Mucosa of rectum (tissue), 2 donors: ENCODE measurements at regions not wholly inside any gene's neighbourhood (a gene's known extent, or its start where the extent isn't known, plus 50 kb on each side); places are given as distances from the start of the nearest gene placed in this dataset.

Experiments used
- H3K27ac ChIP-seq, 2 donors: one replicate each; pipeline ENCODE4 v1.7.0; 2013; ENCODE audit warnings: inconsistent platforms in 2 of 2, low read depth in 2 of 2, low read length in 2 of 2
- H3K27me3 ChIP-seq, 2 donors: one replicate each; pipeline ENCODE4 v1.7.0; 2013; ENCODE audit warnings: low read length in 2 of 2; ENCODE audit not compliant: control insufficient read depth in 2 of 2, insufficient read depth in 2 of 2
- H3K36me3 ChIP-seq, 2 donors: one replicate each; pipeline ENCODE4 v1.7.0; 2013; ENCODE audit warnings: low read length in 2 of 2; ENCODE audit not compliant: control insufficient read depth in 2 of 2, insufficient read depth in 2 of 2
- H3K4me1 ChIP-seq, 2 donors: one replicate each; pipeline ENCODE4 v1.7.0; 2013; ENCODE audit warnings: low read length in 2 of 2, mild to moderate bottlenecking in 1 of 2; ENCODE audit not compliant: control insufficient read depth in 2 of 2, insufficient read depth in 2 of 2
- H3K4me3 ChIP-seq, 2 donors: one replicate each; pipeline ENCODE4 v1.7.0; 2013; ENCODE audit warnings: low read length in 2 of 2
- H3K9ac ChIP-seq, 2 donors: one replicate each; pipeline ENCODE4 v1.7.0; 2013; ENCODE audit warnings: low read length in 2 of 2, low read depth in 1 of 2, mild to moderate bottlenecking in 1 of 2
- H3K9me3 ChIP-seq, 2 donors: one replicate each; pipeline ENCODE4 v1.7.0; 2013; ENCODE audit warnings: low read length in 2 of 2; ENCODE audit not compliant: control insufficient read depth in 2 of 2
- donor health status: healthy.
- donor health status: Normal muscosa, but diverticular disease.

GRCh38 chr20:48162621-48163020 is 377.3 kb upstream of the SULF2 start:
- H3K27ac ChIP-seq, result no peak overlapping the region
- H3K9ac ChIP-seq, result no peak overlapping the region
- H3K36me3 ChIP-seq, result no peaks in the 10 kb centered on the region
- no peaks in the 10 kb centered on the region for H3K4me1 ChIP-seq
- H3K4me3 ChIP-seq, result no peak overlapping the region
- no peaks in the 10 kb centered on the region for H3K9me3 ChIP-seq
- peaks cover 11 to 14% of the 10 kb centered on the region in 2 donors for H3K27me3 ChIP-seq

- H3K27me3 ChIP-seq, result peaks cover 6% of the 10 kb centered on the region in 2 donors
- H3K27ac ChIP-seq, result no peak overlapping the region
- no peaks in the 10 kb centered on the region for H3K9me3 ChIP-seq
- H3K4me1 ChIP-seq, result no peaks in the 10 kb centered on the region
- H3K4me3 ChIP-seq, result no peak overlapping the region
- no peaks in the 10 kb centered on the region for H3K36me3 ChIP-seq
- H3K9ac ChIP-seq, result no peak overlapping the region
These were observed 374.1 kb upstream of the SULF2 start for GRCh38 chr20:48159145-48160008.

GRCh38 chr20:48158014-48158413 is 372.7 kb upstream of the SULF2 start:
- Histone ChIP-seq H3K9ac (no peak overlapping the region), H3K4me3 (no peak overlapping the region), H3K27ac (no peak overlapping the region), H3K36me3 (no peaks in the 10 kb centered on the region), H3K27me3 (peaks cover 6 to 8% of the 10 kb centered on the region in 2 donors), H3K9me3 (no peaks in the 10 kb centered on the region), H3K4me1 (no peaks in the 10 kb centered on the region)

- no peak overlapping the region for H3K27ac ChIP-seq
- no peaks in the 10 kb centered on the region for H3K9me3 ChIP-seq
- peaks cover 6 to 8% of the 10 kb centered on the region in 2 donors for H3K27me3 ChIP-seq
- H3K4me3 ChIP-seq, result no peak overlapping the region
- no peaks in the 10 kb centered on the region for H3K36me3 ChIP-seq
- no peaks in the 10 kb centered on the region for H3K4me1 ChIP-seq
- H3K9ac ChIP-seq, result no peak overlapping the region
These were observed 371.8 kb upstream of the SULF2 start for GRCh38 chr20:48156951-48157700.

- Histone ChIP-seq H3K27ac (no peak overlapping the region), H3K4me3 (no peak overlapping the region), H3K36me3 (no peaks in the 10 kb centered on the region), H3K9ac (no peak overlapping the region), H3K27me3 (peaks cover 6 to 8% of the 10 kb centered on the region in 2 donors), H3K9me3 (no peaks in the 10 kb centered on the region), H3K4me1 (peaks cover 0 to 2% of the 10 kb centered on the region in 2 donors)
These were observed 371.2 kb upstream of the SULF2 start for GRCh38 chr20:48156521-48156920.

GRCh38 chr20:48155268-48155667 is 370.0 kb upstream of the SULF2 start:
- no peak overlapping the region for H3K27ac ChIP-seq
- H3K4me1 ChIP-seq, result peaks cover 0 to 2% of the 10 kb centered on the region in 2 donors
- H3K9me3 ChIP-seq, result no peaks in the 10 kb centered on the region
- no peak overlapping the region for H3K4me3 ChIP-seq
- peaks cover 6 to 8% of the 10 kb centered on the region in 2 donors for H3K27me3 ChIP-seq
- no peak overlapping the region for H3K9ac ChIP-seq
- H3K36me3 ChIP-seq, result no peaks in the 10 kb centered on the region

- no peaks in the 10 kb centered on the region for H3K9me3 ChIP-seq
- H3K27me3 ChIP-seq, result peaks cover 2 to 6% of the 10 kb centered on the region in 2 donors
- H3K27ac ChIP-seq, result no peak overlapping the region
- H3K9ac ChIP-seq, result no peak overlapping the region
- peaks cover 0 to 2% of the 10 kb centered on the region in 2 donors for H3K4me1 ChIP-seq
- no peaks in the 10 kb centered on the region for H3K36me3 ChIP-seq
- no peak overlapping the region for H3K4me3 ChIP-seq
These were observed 368.9 kb upstream of the SULF2 start for GRCh38 chr20:48154040-48154765.

- peaks cover 0 to 2% of the 10 kb centered on the region in 2 donors for H3K4me1 ChIP-seq
- no peak overlapping the region for H3K4me3 ChIP-seq
- no peaks in the 10 kb centered on the region for H3K9me3 ChIP-seq
- no peaks in the 10 kb centered on the region for H3K36me3 ChIP-seq
- H3K27me3 ChIP-seq, result peaks cover 0 to 3% of the 10 kb centered on the region in 2 donors
- no peak overlapping the region for H3K9ac ChIP-seq
- no peak overlapping the region for H3K27ac ChIP-seq
These were observed 368.2 kb upstream of the SULF2 start for GRCh38 chr20:48153523-48153922.

- Histone ChIP-seq H3K36me3 (no peaks in the 10 kb centered on the region), H3K27ac (no peak overlapping the region), H3K27me3 (peaks cover 0 to 3% of the 10 kb centered on the region in 2 donors)
These were observed 367.8 kb upstream of the SULF2 start for GRCh38 chr20:48153103-48153502.

More at GRCh38 chr20:48153103-48153502, 367.8 kb upstream of the SULF2 start:
- Histone ChIP-seq H3K9me3 (no peaks in the 10 kb centered on the region), H3K9ac (no peak overlapping the region), H3K4me1 (peaks cover 0 to 2% of the 10 kb centered on the region in 2 donors), H3K4me3 (no peak overlapping the region)
